HG02678 (cell line): ENCODE measurements at regions not wholly inside any gene's neighbourhood (a gene's known extent, or its start where the extent isn't known, plus 50 kb on each side); places are given as distances from the start of the nearest gene placed in this dataset.

Source experiments
- ATAC-seq: cut with Tn5 transposase; IDR thresholded peaks from one replicate; pipeline ENCODE4 v1.9.1; 2021; ENCODE audit warnings: mild to moderate bottlenecking, moderate library complexity; ENCODE audit not compliant: unreplicated experiment

- no peak for ATAC-seq
Measured at GRCh38 chr12:115474539-115475353, 790.8 kb upstream of the TBX3 start.

GRCh38 chr12:115473257-115473956, 789.4 kb upstream of the TBX3 start:
- no peak for ATAC-seq

DNA sequence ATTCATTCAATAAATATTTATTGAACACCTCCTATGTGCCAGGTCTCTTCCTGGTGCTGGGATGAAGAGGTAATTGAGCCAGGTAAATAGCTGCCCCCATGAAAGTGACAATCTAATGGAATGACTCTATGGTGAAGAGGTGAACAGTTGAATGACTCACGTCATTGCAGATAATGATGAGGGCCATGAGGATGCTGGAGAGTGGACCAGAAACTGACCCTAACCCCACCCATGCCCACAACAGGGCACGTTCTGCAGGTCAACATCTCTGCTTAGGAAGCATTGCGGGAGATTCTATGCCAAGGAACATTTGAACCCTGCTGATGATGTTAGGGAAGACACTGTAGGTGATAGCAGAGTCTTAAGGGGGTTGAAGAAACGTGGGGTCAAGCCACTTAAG, 788.9 kb upstream of the TBX3 start:
- no peak for ATAC-seq

GRCh38 chr12:115470977-115471376, 787.0 kb upstream of the TBX3 start:
- ATAC-seq = no peak

GRCh38 chr12:115470526-115470925, 786.6 kb upstream of the TBX3 start:
- no peak for ATAC-seq

GRCh38 chr12:115468087-115468510, 784.1 kb upstream of the TBX3 start:
- no peak for ATAC-seq

DNA sequence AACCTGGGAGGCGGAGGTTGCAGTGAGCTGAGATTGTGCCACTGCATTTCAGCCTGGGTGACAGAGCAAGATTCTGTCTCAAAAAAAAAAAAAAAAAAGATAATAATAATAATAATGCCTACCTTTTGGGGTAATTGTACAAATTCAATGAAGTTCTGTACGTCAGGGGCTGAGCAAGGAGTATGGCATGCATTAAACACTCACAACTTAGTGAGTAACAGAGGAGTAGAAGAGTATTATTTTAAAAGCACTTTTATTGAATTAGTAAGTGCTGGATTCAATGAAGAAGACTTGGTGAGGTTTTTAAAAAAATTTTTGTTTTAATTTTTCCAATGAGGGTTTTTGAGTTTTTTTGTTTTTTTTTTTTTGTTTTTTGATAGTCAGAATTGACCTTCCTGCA, 783.6 kb upstream of the TBX3 start:
- ATAC-seq = no peak

DNA sequence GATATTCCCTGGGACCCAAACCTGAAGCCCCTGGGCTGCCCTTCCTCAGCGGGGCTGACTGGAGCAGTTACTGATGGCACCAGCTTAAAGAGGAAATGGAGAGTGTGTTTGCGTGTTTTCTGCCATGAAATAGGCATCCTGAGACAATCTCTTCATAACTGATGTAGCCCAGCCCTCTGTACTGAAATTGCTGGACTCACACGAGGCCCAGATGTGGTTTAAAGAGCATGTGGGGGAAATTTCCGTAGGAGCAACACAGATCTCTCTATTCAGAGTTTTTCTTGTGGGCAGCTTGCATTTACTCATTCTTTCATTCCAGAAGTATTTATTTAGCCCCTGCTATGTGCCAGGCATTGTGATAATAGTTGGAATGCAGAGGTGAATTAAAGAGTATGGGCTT, 782.1 kb upstream of the TBX3 start:
- no peak for ATAC-seq

DNA sequence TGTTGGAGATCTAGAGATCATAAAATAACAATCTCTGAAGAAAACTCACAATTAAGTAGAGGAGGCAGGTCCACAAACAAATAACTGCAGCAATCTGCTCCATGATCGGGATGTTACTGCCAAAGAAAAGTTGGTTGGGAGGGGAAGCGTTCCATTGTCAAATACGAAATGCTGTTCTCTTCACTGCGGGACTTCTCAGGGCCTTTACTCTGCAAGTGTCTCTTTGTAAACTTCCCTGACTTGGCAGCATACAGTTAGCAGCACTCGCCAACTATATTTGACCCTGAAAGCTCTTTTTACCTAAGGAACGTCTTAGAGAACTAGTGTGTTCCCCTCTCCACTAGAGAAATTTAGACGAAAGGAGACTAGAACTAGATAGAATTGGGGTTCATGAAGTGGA, 780.7 kb upstream of the TBX3 start:
- no peak for ATAC-seq

DNA sequence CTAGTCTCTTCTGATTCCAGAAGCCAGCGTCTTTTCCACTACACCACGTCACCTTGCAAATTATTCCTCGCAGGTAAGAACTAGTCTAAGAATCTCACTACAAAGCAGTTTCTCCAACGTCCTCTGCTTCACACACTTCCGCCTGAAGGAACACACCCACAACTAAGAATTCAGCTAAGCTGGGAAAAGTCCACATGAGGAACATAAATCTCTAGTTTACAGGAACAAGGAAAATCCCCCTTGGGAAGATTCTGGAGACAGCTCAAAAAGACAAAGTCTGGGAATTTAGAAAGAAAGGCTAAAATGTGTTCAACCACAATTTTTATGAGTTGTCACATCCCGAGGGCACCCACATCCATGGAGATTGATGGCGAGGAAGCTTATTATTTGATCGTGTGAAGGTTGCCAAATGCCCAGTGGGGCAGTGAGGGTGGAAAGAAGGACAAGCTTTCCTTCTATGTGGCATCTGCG, 780.2 kb upstream of the TBX3 start:
- ATAC-seq = no peak

GRCh38 chr12:115461401-115461800, 777.4 kb upstream of the TBX3 start:
- no peak for ATAC-seq

DNA sequence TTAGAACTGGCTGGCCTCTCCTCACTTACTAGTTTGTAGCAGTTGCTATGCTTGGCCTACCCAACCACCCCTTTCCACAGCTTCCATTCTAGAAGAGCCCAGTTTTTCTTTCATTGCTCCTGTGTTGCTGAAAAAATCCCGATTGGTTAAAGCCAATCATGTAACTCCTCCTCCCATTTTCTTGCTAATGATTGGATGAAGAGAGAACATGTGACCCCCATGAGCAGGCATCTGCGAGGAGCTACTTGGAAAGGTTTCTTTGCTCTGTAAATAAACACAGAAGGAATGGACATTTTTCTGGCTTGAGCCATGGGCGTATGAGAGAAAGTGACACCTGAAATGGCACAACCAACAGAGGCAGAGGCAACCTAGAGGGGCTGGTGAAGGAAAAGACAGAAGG, 773.8 kb upstream of the TBX3 start:
- ATAC-seq = no peak

- ATAC-seq = no peak
Measured at GRCh38 chr12:115456946-115457689, 773.1 kb upstream of the TBX3 start.

DNA sequence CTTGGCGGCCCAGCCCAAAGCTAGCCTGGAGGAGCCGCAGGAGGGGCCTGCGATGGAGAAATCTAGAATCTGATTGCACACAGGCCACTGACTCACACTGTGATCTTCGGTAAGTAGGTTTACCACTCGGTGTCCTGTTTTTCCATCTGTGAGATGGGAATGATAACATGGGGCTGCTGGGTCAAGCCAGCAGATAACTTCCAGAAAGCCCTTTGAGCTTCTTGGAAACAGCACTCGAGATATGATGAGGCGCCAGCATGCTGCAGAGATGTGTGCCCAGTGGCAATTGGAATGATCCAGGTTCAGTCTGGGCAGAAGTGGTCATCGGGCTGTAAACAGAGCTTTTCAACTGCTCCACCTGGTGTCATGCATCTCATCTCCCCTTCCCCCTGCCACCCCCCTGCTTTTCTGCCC, 771.3 kb upstream of the TBX3 start:
- ATAC-seq = no peak

- no peak for ATAC-seq
Measured at GRCh38 chr12:115452751-115453281, 768.8 kb upstream of the TBX3 start.

GRCh38 chr12:115451780-115452736, 768.1 kb upstream of the TBX3 start:
- no peak for ATAC-seq

GRCh38 chr12:115451151-115451779, 767.3 kb upstream of the TBX3 start:
- no peak for ATAC-seq

- no peak for ATAC-seq
Measured at GRCh38 chr12:115450710-115451109, 766.7 kb upstream of the TBX3 start.

GRCh38 chr12:115450017-115450416, 766.0 kb upstream of the TBX3 start:
- no peak for ATAC-seq

DNA sequence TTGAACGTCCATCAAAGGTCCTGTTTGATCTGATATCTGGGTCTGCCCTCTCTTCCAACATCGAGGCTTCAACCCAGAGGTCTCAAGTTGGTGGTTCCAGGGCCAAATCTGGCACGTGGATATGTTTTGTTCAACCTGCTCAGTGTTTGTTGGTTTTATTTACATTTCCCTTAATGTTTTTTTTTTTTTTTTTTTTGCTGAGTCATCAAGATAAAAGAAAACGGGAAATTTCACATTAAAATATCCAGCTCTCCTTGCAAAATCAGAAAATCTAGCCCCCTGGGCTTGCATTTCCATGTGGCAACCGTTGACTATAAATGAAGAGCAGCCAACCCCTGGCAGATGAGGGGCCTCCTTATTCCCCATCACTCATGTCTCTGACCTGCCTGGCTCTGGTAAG, 765.6 kb upstream of the TBX3 start:
- ATAC-seq = no peak
